ENCODE measurements at regions not wholly inside any gene's neighbourhood (a gene's known extent, or its start where the extent isn't known, plus 50 kb on each side); places are given as distances from the start of the nearest gene placed in this dataset.

- H3K9me3 ChIP-seq (replicated peaks; ENCODE audit: low read length): no peaks in the 10 kb centered on the region
- H3K4me2 ChIP-seq (ENCODE audit: low read length): peak overlapping the region; percentile 21
- H3K27me3 ChIP-seq (ENCODE audit: control insufficient read depth, insufficient read depth, low read length): no peaks in the 10 kb centered on the region
- H3K4me3 ChIP-seq (ENCODE audit: low read length): no peak overlapping the region
- peaks cover 23% of the 10 kb centered on the region for H3K4me1 ChIP-seq (ENCODE audit: control insufficient read depth, insufficient read depth, low read length)
- H3K36me3 ChIP-seq (ENCODE audit: insufficient read depth, low read length): no peaks in the 10 kb centered on the region
- no peak overlapping the region for H3K9ac ChIP-seq (ENCODE audit: low read depth, low read length)
Observed at GRCh38 chr5:106097340-106097739, 1573.4 kb downstream of the EFNA5 start.

- Histone ChIP-seq H3K9ac (ENCODE audit: low read depth, low read length) (no peak overlapping the region), H3K9me3 (replicated peaks; ENCODE audit: low read length) (no peaks in the 10 kb centered on the region), H3K4me2 (ENCODE audit: low read length) (no peak overlapping the region), H3K4me1 (ENCODE audit: control insufficient read depth, insufficient read depth, low read length) (peaks cover 23% of the 10 kb centered on the region), H3K27me3 (ENCODE audit: control insufficient read depth, insufficient read depth, low read length) (no peaks in the 10 kb centered on the region), H3K4me3 (ENCODE audit: low read length) (no peak overlapping the region), H3K36me3 (ENCODE audit: insufficient read depth, low read length) (no peaks in the 10 kb centered on the region)
Observed at GRCh38 chr5:106094839-106095238, 1575.9 kb downstream of the EFNA5 start.

- H3K9me3 ChIP-seq (replicated peaks; ENCODE audit: low read length): no peaks in the 10 kb centered on the region
- H3K27me3 ChIP-seq (ENCODE audit: control insufficient read depth, insufficient read depth, low read length): no peaks in the 10 kb centered on the region
- H3K4me3 ChIP-seq (ENCODE audit: low read length): no peak overlapping the region
- H3K4me2 ChIP-seq (ENCODE audit: low read length): peak overlapping the region; percentile 43
- no peaks in the 10 kb centered on the region for H3K36me3 ChIP-seq (ENCODE audit: insufficient read depth, low read length)
- H3K9ac ChIP-seq (ENCODE audit: low read depth, low read length): no peak overlapping the region
- peaks cover 23% of the 10 kb centered on the region for H3K4me1 ChIP-seq (ENCODE audit: control insufficient read depth, insufficient read depth, low read length)
Observed at GRCh38 chr5:106094204-106094607, 1576.5 kb downstream of the EFNA5 start.

- H3K9ac ChIP-seq (ENCODE audit: low read depth, low read length): no peak overlapping the region
- no peaks in the 10 kb centered on the region for H3K9me3 ChIP-seq (replicated peaks; ENCODE audit: low read length)
- H3K4me3 ChIP-seq (ENCODE audit: low read length): no peak overlapping the region
- H3K36me3 ChIP-seq (ENCODE audit: insufficient read depth, low read length): no peaks in the 10 kb centered on the region
- no peak overlapping the region for H3K4me2 ChIP-seq (ENCODE audit: low read length)
- peaks cover 23% of the 10 kb centered on the region for H3K4me1 ChIP-seq (ENCODE audit: control insufficient read depth, insufficient read depth, low read length)
- no peaks in the 10 kb centered on the region for H3K27me3 ChIP-seq (ENCODE audit: control insufficient read depth, insufficient read depth, low read length)
Observed at GRCh38 chr5:106093134-106093533, 1577.6 kb downstream of the EFNA5 start.

GRCh38 chr5:106092455-106092854, 1578.3 kb downstream of the EFNA5 start:
- Histone ChIP-seq H3K9ac (ENCODE audit: low read depth, low read length) (no peak overlapping the region), H3K4me2 (ENCODE audit: low read length) (no peak overlapping the region), H3K4me1 (ENCODE audit: control insufficient read depth, insufficient read depth, low read length) (peaks cover 19% of the 10 kb centered on the region), H3K36me3 (ENCODE audit: insufficient read depth, low read length) (no peaks in the 10 kb centered on the region), H3K9me3 (replicated peaks; ENCODE audit: low read length) (no peaks in the 10 kb centered on the region), H3K4me3 (ENCODE audit: low read length) (no peak overlapping the region), H3K27me3 (ENCODE audit: control insufficient read depth, insufficient read depth, low read length) (no peaks in the 10 kb centered on the region)

- Histone ChIP-seq H3K27me3 (ENCODE audit: control insufficient read depth, insufficient read depth, low read length) (no peaks in the 10 kb centered on the region), H3K4me3 (ENCODE audit: low read length) (no peak overlapping the region), H3K4me1 (ENCODE audit: control insufficient read depth, insufficient read depth, low read length) (peaks cover 3% of the 10 kb centered on the region), H3K36me3 (ENCODE audit: insufficient read depth, low read length) (no peaks in the 10 kb centered on the region), H3K4me2 (ENCODE audit: low read length) (no peak overlapping the region), H3K9ac (ENCODE audit: low read depth, low read length) (no peak overlapping the region), H3K9me3 (replicated peaks; ENCODE audit: low read length) (no peaks in the 10 kb centered on the region)
Observed at GRCh38 chr5:106089073-106089472, 1581.7 kb downstream of the EFNA5 start.

GRCh38 chr5:106088462-106088861, 1582.3 kb downstream of the EFNA5 start:
- no peak overlapping the region for H3K4me3 ChIP-seq (ENCODE audit: low read length)
- no peaks in the 10 kb centered on the region for H3K9me3 ChIP-seq (replicated peaks; ENCODE audit: low read length)
- no peaks in the 10 kb centered on the region for H3K4me1 ChIP-seq (ENCODE audit: control insufficient read depth, insufficient read depth, low read length)
- no peaks in the 10 kb centered on the region for H3K36me3 ChIP-seq (ENCODE audit: insufficient read depth, low read length)
- H3K27me3 ChIP-seq (ENCODE audit: control insufficient read depth, insufficient read depth, low read length): no peaks in the 10 kb centered on the region
- no peak overlapping the region for H3K4me2 ChIP-seq (ENCODE audit: low read length)
- H3K9ac ChIP-seq (ENCODE audit: low read depth, low read length): no peak overlapping the region

- Histone ChIP-seq H3K36me3 (ENCODE audit: insufficient read depth, low read length) (no peaks in the 10 kb centered on the region), H3K9me3 (replicated peaks; ENCODE audit: low read length) (no peaks in the 10 kb centered on the region), H3K9ac (ENCODE audit: low read depth, low read length) (no peak overlapping the region), H3K4me2 (ENCODE audit: low read length) (no peak overlapping the region), H3K27me3 (ENCODE audit: control insufficient read depth, insufficient read depth, low read length) (no peaks in the 10 kb centered on the region), H3K4me3 (ENCODE audit: low read length) (no peak overlapping the region), H3K4me1 (ENCODE audit: control insufficient read depth, insufficient read depth, low read length) (no peaks in the 10 kb centered on the region)
Observed at GRCh38 chr5:106086352-106086751, 1584.4 kb downstream of the EFNA5 start.

GRCh38 chr5:106085556-106085955, 1585.2 kb downstream of the EFNA5 start:
- Histone ChIP-seq H3K4me2 (ENCODE audit: low read length) (no peak overlapping the region), H3K4me1 (ENCODE audit: control insufficient read depth, insufficient read depth, low read length) (no peaks in the 10 kb centered on the region), H3K4me3 (ENCODE audit: low read length) (no peak overlapping the region), H3K36me3 (ENCODE audit: insufficient read depth, low read length) (no peaks in the 10 kb centered on the region), H3K27me3 (ENCODE audit: control insufficient read depth, insufficient read depth, low read length) (no peaks in the 10 kb centered on the region), H3K9ac (ENCODE audit: low read depth, low read length) (no peak overlapping the region), H3K9me3 (replicated peaks; ENCODE audit: low read length) (no peaks in the 10 kb centered on the region)

GRCh38 chr5:106085136-106085535, 1585.6 kb downstream of the EFNA5 start:
- Histone ChIP-seq H3K9me3 (replicated peaks; ENCODE audit: low read length) (no peaks in the 10 kb centered on the region), H3K9ac (ENCODE audit: low read depth, low read length) (no peak overlapping the region), H3K4me2 (ENCODE audit: low read length) (no peak overlapping the region), H3K36me3 (ENCODE audit: insufficient read depth, low read length) (no peaks in the 10 kb centered on the region), H3K27me3 (ENCODE audit: control insufficient read depth, insufficient read depth, low read length) (no peaks in the 10 kb centered on the region), H3K4me1 (ENCODE audit: control insufficient read depth, insufficient read depth, low read length) (no peaks in the 10 kb centered on the region), H3K4me3 (ENCODE audit: low read length) (no peak overlapping the region)

- Histone ChIP-seq H3K27me3 (ENCODE audit: control insufficient read depth, insufficient read depth, low read length) (no peaks in the 10 kb centered on the region), H3K9ac (ENCODE audit: low read depth, low read length) (no peak overlapping the region), H3K4me2 (ENCODE audit: low read length) (no peak overlapping the region), H3K4me3 (ENCODE audit: low read length) (no peak overlapping the region), H3K36me3 (ENCODE audit: insufficient read depth, low read length) (no peaks in the 10 kb centered on the region), H3K4me1 (ENCODE audit: control insufficient read depth, insufficient read depth, low read length) (no peaks in the 10 kb centered on the region), H3K9me3 (replicated peaks; ENCODE audit: low read length) (no peaks in the 10 kb centered on the region)
Observed at GRCh38 chr5:106080535-106080934, 1590.2 kb downstream of the EFNA5 start.

- no peak overlapping the region for H3K4me2 ChIP-seq (ENCODE audit: low read length)
- H3K4me1 ChIP-seq (ENCODE audit: control insufficient read depth, insufficient read depth, low read length): no peaks in the 10 kb centered on the region
- no peak overlapping the region for H3K9ac ChIP-seq (ENCODE audit: low read depth, low read length)
- H3K27me3 ChIP-seq (ENCODE audit: control insufficient read depth, insufficient read depth, low read length): no peaks in the 10 kb centered on the region
- no peaks in the 10 kb centered on the region for H3K36me3 ChIP-seq (ENCODE audit: insufficient read depth, low read length)
- no peaks in the 10 kb centered on the region for H3K9me3 ChIP-seq (replicated peaks; ENCODE audit: low read length)
- no peak overlapping the region for H3K4me3 ChIP-seq (ENCODE audit: low read length)
Observed at GRCh38 chr5:106076655-106077054, 1594.1 kb downstream of the EFNA5 start.

Measured in skeletal muscle satellite cell (primary cell).